SK-N-SH (cell line): ENCODE measurements at regions not wholly inside any gene's neighbourhood (a gene's known extent, or its start where the extent isn't known, plus 50 kb on each side); places are given as distances from the start of the nearest gene placed in this dataset.

Experiments used
- CTCF ChIA-PET: fragments of 300-600, 350-600 bp; formaldehyde crosslinking; extraction: SDS; loops from one replicate; lab custom pipeline; 2021; lab: Yijun Ruan, JAX
- POLR2A ChIA-PET: fragments of 350-600 bp; sonication (Branson Sonifier 250); formaldehyde crosslinking; extraction: SDS; loops from one replicate; lab custom pipeline; 2020; ENCODE audit warnings: antibody characterized with exemption, inconsistent platforms; lab: Yijun Ruan, JAX
- DNase-seq: peaks from one replicate; pipeline ENCODE4 v3.0.0; 2012
- H2AFZ ChIP-seq: fragments of 200-600 bp; sonication (generic); 2 replicates; pipeline ENCODE4 v1.8.1; 2016; ENCODE audit warnings: antibody characterized with exemption, mild to moderate bottlenecking, low read depth
- H3F3A ChIP-seq: fragments of 200-600 bp; sonication (generic); replicated peaks from 2 replicates; pipeline ENCODE3; 2016; ENCODE audit warnings: antibody characterized with exemption, mild to moderate bottlenecking; ENCODE audit not compliant: insufficient read depth
- H3K27ac ChIP-seq, 2 experiments: fragments of 200-500 bp in 1 of 2; fragments of 200-600 bp in 1 of 2; sonication (Bioruptor generic) in 1 of 2; sonication (generic), shearing (Covaris generic) in 1 of 2; 2 replicates each; pipeline versions ENCODE4 v1.5.1 to v1.6.1; 2014 to 2016; ENCODE audit warnings: low read depth in 2 of 2, inconsistent platforms in 1 of 2, low read length in 1 of 2, mild to moderate bottlenecking in 1 of 2, mixed read lengths in 1 of 2
- H3K27me3 ChIP-seq: fragments of 200-600 bp; sonication (generic), shearing (Covaris generic); 2 replicates; pipeline ENCODE4 v1.6.1; 2016; ENCODE audit warnings: mixed run types; ENCODE audit not compliant: insufficient read depth
- H3K36me3 ChIP-seq, 2 experiments: fragments of 200-500 bp in 1 of 2; fragments of 200-600 bp in 1 of 2; sonication (Bioruptor generic) in 1 of 2; sonication (generic) in 1 of 2; replicated peaks in 1 of 2; 2 replicates each; pipeline versions ENCODE3 to v1.5.1; 2014 to 2016; ENCODE audit warnings: low read length in 1 of 2, mild to moderate bottlenecking in 1 of 2; ENCODE audit not compliant: insufficient read depth in 2 of 2, control insufficient read depth in 1 of 2
- H3K4me1 ChIP-seq, 2 experiments: fragments of 200-500 bp in 1 of 2; fragments of 200-600 bp in 1 of 2; sonication (Bioruptor generic) in 1 of 2; sonication (generic), shearing (Covaris generic) in 1 of 2; 2 replicates each; pipeline versions ENCODE4 v1.5.1 to v1.6.1; 2014 to 2016; ENCODE audit warnings: low read depth in 1 of 2, low read length in 1 of 2, mixed run types in 1 of 2; ENCODE audit not compliant: insufficient read depth in 2 of 2, control insufficient read depth in 1 of 2
- H3K4me2 ChIP-seq: fragments of 200-600 bp; sonication (generic), shearing (Covaris generic); 2 replicates; pipeline ENCODE4 v1.6.1; 2017; ENCODE audit warnings: mixed run types
- H3K4me3 ChIP-seq, 2 experiments: fragments of 200-500 bp in 1 of 2; fragments of 200-600 bp in 1 of 2; sonication (Bioruptor generic) in 1 of 2; sonication (generic), shearing (Covaris generic) in 1 of 2; 2 replicates each; pipeline versions ENCODE4 v1.5.1 to v1.8.1; 2014 to 2016; ENCODE audit warnings: low read depth in 2 of 2, inconsistent platforms in 1 of 2, low read length in 1 of 2, mild to moderate bottlenecking in 1 of 2, mixed read lengths in 1 of 2, moderate library complexity in 1 of 2
- H3K79me2 ChIP-seq: fragments of 200-600 bp; sonication (generic); 2 replicates; pipeline ENCODE4 v1.8.1; 2017; ENCODE audit warnings: mild to moderate bottlenecking; ENCODE audit not compliant: insufficient read depth
- H3K9ac ChIP-seq: fragments of 200-600 bp; sonication (generic); 2 replicates; pipeline ENCODE4 v1.6.1; 2017; ENCODE audit warnings: mixed run types
- H3K9me2 ChIP-seq: fragments of 200-600 bp; sonication (generic); 2 replicates; pipeline ENCODE4 v1.6.1; 2017; ENCODE audit warnings: mixed run types
- H3K9me3 ChIP-seq: fragments of 200-600 bp; sonication (generic); 2 replicates; pipeline ENCODE4 v1.6.1; 2017; ENCODE audit warnings: mixed run types, mild to moderate bottlenecking, moderate library complexity
- H4K20me1 ChIP-seq: fragments of 200-600 bp; sonication (generic); 2 replicates; pipeline ENCODE4 v1.6.1; 2017; ENCODE audit warnings: mild to moderate bottlenecking, mixed run types; ENCODE audit not compliant: insufficient read depth
- CHD2 ChIP-seq: fragments of 150-350 bp; IDR thresholded peaks from 2 replicates; pipeline ENCODE4 v1.6.1; 2018; ENCODE audit warnings: low read length; ENCODE audit not compliant: partially characterized antibody
- ELF1 ChIP-seq: IDR thresholded peaks from 2 replicates; pipeline ENCODE4 v1.4.0; 2012
- FOSL2 ChIP-seq: IDR thresholded peaks from 2 replicates; pipeline ENCODE4 v1.4.0; 2012; ENCODE audit warnings: low read depth, mild to moderate bottlenecking, moderate library complexity, borderline replicate concordance
- GATA2 ChIP-seq: sonication (generic); formaldehyde crosslinking; IDR thresholded peaks from 2 replicates; pipeline ENCODE4 v1.5.0; 2020; ENCODE audit warnings: mild to moderate bottlenecking, missing genetic modification reagents
- JUND ChIP-seq: IDR thresholded peaks from 2 replicates; pipeline ENCODE4 v1.4.0; 2012
- MEF2A ChIP-seq: IDR thresholded peaks from 2 replicates; pipeline ENCODE4 v1.4.0; 2012; ENCODE audit warnings: low read depth, borderline replicate concordance
- NRF1 ChIP-seq: IDR thresholded peaks from 2 replicates; pipeline ENCODE4 v1.6.1; 2012; ENCODE audit warnings: low read depth, mild to moderate bottlenecking, low read length
- SMC3 ChIP-seq: IDR thresholded peaks from 2 replicates; pipeline ENCODE4 v1.6.1; 2012; ENCODE audit warnings: low read depth, low read length, improper control_type of control experiment
- USF2 ChIP-seq: fragments of 150-350 bp; IDR thresholded peaks from 2 replicates; pipeline ENCODE4 v1.6.1; 2017; ENCODE audit warnings: antibody characterized with exemption, low read length, low read depth, borderline replicate concordance
- YY1 ChIP-seq: IDR thresholded peaks from 2 replicates; pipeline ENCODE4 v1.4.0; 2012; ENCODE audit warnings: low read depth, mild to moderate bottlenecking
- WGBS: methylation state at CpG from one replicate; pipeline ENCODE4 v1.1.6; 2017; ENCODE audit warnings: low lambda C conversion rate; 5-methylcytosine and 5-hydroxymethylcytosine counted together
- TF ChIP-seq, protein P1 (sequence below): fragments of 150-350 bp; IDR thresholded peaks from 2 replicates; pipeline ENCODE4 v1.6.1; 2016; ENCODE audit warnings: mild to moderate bottlenecking, low read depth, low read length
- TF ChIP-seq, protein P2 (sequence below): IDR thresholded peaks from 2 replicates; pipeline ENCODE4 v1.4.0; 2012; ENCODE audit warnings: low read depth

DNA sequence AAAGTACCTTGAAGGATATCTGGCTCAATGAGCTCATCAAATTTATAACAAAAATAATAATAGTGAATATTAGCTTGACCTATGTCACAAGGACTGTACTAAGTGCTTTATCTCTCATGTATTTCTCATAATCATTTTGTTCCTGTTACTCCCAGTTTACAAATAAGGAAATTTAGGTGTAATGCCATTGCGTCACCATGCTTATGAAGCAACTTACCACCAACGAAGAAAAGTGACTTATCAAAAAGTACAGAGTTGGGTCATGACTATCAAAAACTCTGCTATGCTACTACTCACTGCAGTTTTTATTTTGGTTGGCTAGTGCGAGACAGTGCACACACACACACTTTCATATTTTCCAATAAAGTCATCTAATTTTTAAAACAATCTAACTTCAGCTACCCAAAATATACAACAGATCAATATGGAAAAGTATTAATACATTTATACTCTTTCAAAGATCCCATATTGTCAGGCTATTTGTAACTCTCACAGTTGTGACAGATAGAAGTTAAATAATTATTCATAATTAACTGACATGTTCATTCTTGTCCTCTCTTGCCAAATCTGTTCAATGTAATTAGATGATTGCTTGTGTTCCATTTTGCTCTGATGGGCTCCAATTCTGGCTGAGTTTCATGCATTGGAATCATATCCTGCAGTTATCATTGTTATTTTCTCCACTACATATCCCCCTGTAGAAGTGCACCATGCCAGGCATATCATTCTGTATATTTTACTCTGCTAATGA, 119.4 kb downstream of the KCNJ2 start:
- POLR2A ChIA-PET: no interaction called here
- Histone ChIP-seq H3F3A (peaks cover 7% of the 10 kb centered on the region), H3K36me3 (no peaks in the 10 kb centered on the region)
- TF ChIP-seq MEF2A (no peak), NRF1 (no peak), FOSL2 (no peak), YY1 (no peak), JUND (no peak), ELF1 (no peak), SMC3 (no peak), CHD2 (no peak), USF2 (no peak)
- TF ChIP-seq, protein P1, sequence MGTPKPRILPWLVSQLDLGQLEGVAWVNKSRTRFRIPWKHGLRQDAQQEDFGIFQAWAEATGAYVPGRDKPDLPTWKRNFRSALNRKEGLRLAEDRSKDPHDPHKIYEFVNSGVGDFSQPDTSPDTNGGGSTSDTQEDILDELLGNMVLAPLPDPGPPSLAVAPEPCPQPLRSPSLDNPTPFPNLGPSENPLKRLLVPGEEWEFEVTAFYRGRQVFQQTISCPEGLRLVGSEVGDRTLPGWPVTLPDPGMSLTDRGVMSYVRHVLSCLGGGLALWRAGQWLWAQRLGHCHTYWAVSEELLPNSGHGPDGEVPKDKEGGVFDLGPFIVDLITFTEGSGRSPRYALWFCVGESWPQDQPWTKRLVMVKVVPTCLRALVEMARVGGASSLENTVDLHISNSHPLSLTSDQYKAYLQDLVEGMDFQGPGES: no peak
- TF ChIP-seq, all 33 proteins: peak for 0
- CTCF ChIA-PET: interaction anchor here (0.8 to 1.7 kb wide), 3 partner anchors 12 to 34 kb away, joined by 3 read pairs; no protein-coding TSS in a partner anchor
- H3K27ac ChIP-seq: no peak overlapping the region
- no peak overlapping the region for H3K9ac ChIP-seq
- H3K79me2 ChIP-seq: no peaks in the 10 kb centered on the region
- DNase-seq: no peak
- H3K9me2 ChIP-seq: no peaks in the 10 kb centered on the region
- no peaks in the 10 kb centered on the region for H3K9me3 ChIP-seq
- H3K4me1 ChIP-seq: no peaks in the 10 kb centered on the region
- no peak overlapping the region for H3K4me2 ChIP-seq
- no peaks in the 10 kb centered on the region for H3K27me3 ChIP-seq
- WGBS: 63% methylated on average over 3 of the region's 3 CpGs
- no peak overlapping the region for H2AFZ ChIP-seq
- no peaks in the 10 kb centered on the region for H4K20me1 ChIP-seq
- H3K4me3 ChIP-seq: no peak overlapping the region

DNA sequence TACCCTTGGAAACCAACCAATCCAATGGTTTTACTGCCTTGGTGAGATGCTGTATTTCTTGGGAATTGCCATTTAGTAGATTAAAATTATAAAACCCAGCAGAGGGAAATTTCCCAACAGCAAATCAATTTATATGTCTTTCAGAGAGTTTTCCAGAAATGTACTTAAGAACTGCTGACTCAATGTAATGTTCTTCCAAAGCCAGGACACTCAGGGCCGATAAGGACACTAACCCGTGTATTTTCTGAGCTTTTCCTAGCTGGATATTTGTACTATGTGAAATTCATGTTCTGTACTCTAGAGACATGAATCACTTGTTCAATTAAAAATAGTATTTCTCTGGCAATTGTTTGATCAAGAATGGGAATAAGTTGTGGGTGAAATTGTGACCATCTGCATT, 121.4 kb downstream of the KCNJ2 start:
- H3K4me2 ChIP-seq: no peak overlapping the region
- no peak overlapping the region for H3K4me3 ChIP-seq
- no peak for TF ChIP-seq USF2
- no peak for TF ChIP-seq MEF2A
- no peak for TF ChIP-seq GATA2 (CRISPR knock-in tag)
- no peak for TF ChIP-seq FOSL2
- TF ChIP-seq, protein P2, sequence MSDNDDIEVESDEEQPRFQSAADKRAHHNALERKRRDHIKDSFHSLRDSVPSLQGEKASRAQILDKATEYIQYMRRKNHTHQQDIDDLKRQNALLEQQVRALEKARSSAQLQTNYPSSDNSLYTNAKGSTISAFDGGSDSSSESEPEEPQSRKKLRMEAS: no peak
- TF ChIP-seq, all 33 proteins: peak for 0
- no peaks in the 10 kb centered on the region for H3K9me2 ChIP-seq
- no peak overlapping the region for H3K27ac ChIP-seq
- no peak for DNase-seq
- no peaks in the 10 kb centered on the region for H3K4me1 ChIP-seq
- no peak overlapping the region for H3K9ac ChIP-seq
- no peaks in the 10 kb centered on the region for H3K9me3 ChIP-seq
- no peaks in the 10 kb centered on the region for H3K27me3 ChIP-seq
- WGBS: 74% methylated on average over 2 of the region's 2 CpGs
- CTCF ChIA-PET: interaction anchor here (0.7 to 1.3 kb wide), 3 partner anchors 11 to 232 kb away, joined by 3 to 4 read pairs (median 4); no protein-coding TSS in a partner anchor
- H2AFZ ChIP-seq: no peak overlapping the region
- no peaks in the 10 kb centered on the region for H4K20me1 ChIP-seq
- H3K36me3 ChIP-seq: no peaks in the 10 kb centered on the region
- POLR2A ChIA-PET: no interaction called here
- H3F3A ChIP-seq: peaks cover 10% of the 10 kb centered on the region
- H3K79me2 ChIP-seq: no peaks in the 10 kb centered on the region
